Left ventricle myocardium superior (tissue), 1 donor: ENCODE measurements at regions not wholly inside any gene's neighbourhood (a gene's known extent, or its start where the extent isn't known, plus 50 kb on each side); places are given as distances from the start of the nearest gene placed in this dataset.

ENCODE experiments used
- ATAC-seq: fragments of 200-7000 bp; cut with Tn5 transposase; one replicate; pipeline ENCODE4 v1.9.1; 2020; ENCODE audit warnings: mild to moderate bottlenecking, moderate library complexity
- DNase-seq: peaks from one replicate; pipeline ENCODE4 v3.0.0-alpha.2; 2020
- intact Hi-C: fragments of 100-400 bp; cut with micrococcal nuclease; formaldehyde crosslinking; loops from one replicate; pipeline ENCODE4 v1.11.0; 2022
- donor health status: DM: no; HTN: yes; CAD: no; lungs with severe emphysema.

DNA sequence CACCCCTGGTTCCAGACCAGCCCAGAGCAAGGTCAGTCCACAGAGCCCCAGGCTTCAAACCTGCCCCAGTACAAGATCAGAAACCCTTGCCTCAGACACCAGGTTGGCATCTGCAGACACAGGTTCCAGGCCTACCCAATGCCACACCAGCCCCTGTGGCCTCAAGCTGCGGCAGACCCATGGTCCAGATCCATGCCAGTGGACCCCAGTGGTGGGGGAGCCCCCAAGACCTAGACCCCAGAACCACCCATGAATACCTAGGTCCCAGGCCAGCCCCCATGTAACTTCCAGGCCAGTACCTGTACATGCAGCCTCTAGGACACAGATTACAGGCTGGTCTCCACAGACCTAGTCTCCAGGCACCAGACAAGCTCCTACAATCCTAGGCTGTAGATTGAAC lies 1019.3 kb downstream of the JRKL start:
- DNase-seq (no peak), ATAC-seq (no peak)
- intact Hi-C loops: no loop called here

DNA sequence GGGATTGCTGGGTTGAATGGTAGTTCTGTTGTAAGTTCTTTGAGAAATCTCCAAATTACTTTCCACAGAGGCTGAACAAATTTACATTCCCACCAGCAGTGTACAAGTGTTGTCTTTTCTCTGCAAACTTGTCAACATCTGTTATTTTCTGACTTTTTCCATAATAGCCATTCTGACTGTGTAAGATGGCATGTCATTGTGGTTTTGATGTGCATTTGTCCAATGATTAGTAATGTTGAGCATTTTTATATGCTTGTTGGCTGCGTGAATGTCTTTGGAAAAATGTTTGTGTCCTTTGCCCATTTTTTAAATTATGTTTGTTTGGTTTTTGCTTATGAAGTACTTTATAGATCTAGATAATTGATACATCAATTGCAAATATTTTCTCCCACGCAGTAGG lies 1025.0 kb downstream of the JRKL start:
- intact Hi-C loops: no loop called here
- ATAC-seq (no peak), DNase-seq (no peak)

GRCh38 chr11:97419729-97420128 lies 1029.9 kb downstream of the JRKL start:
- no peak for DNase-seq
- ATAC-seq: no peak
- intact Hi-C loops: no loop called here

DNA sequence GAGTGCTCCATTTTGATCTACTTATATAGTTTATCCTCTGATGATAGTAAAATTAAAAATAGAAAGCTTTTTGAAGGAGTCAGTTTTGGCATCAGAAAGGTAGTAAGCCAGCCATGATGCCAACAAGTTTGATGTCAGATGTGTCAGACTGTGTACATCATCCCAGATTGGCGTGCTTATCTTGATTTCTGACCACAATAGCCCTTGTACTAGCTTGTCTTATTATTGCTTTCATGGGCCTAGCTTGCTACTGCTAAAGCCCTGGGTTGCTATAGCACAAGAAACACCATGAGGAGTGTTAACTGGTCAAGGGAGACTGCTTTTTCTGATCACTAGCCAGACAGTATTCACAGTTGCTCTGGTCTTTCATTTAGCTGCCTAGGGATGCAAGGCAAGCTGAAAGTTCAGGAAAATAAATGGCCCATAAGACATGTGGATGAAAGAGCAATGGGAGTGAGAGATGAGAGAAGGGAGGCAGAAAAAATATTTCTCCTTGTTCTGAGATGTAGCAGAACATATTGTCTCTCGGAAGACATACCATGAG lies 1038.5 kb downstream of the JRKL start:
- DNase-seq (no peak), ATAC-seq (no peak)
- intact Hi-C loops: no loop called here

DNA sequence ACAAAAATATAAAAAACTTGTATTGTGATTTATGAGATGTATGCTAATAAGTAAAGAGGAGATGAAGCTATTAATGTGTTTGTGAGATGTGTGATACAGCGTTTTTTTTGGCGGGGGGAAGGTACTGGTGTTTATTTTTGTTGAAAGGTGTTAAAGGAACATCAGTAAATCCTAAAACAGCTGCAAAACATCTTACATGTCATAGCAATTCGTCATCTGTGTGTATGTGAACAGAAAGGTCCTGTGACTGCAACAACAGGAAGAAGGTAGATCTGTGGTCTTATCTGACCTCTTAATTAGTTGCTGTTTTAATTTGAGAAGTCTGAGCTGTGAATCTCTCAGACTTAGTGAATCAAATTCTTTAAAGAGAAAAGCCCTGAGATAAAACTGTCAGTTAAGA lies 1041.1 kb downstream of the JRKL start:
- intact Hi-C loops: no loop called here
- no peak for ATAC-seq
- no peak for DNase-seq

- ATAC-seq (no peak), DNase-seq (no peak)
- intact Hi-C loops: no loop called here
Measured at GRCh38 chr11:97432926-97433325, 1043.1 kb downstream of the JRKL start.

GRCh38 chr11:97445561-97445960 lies 1055.7 kb downstream of the JRKL start:
- intact Hi-C loops: no loop called here
- ATAC-seq: peak; percentile 79
- DNase-seq: no peak

DNA sequence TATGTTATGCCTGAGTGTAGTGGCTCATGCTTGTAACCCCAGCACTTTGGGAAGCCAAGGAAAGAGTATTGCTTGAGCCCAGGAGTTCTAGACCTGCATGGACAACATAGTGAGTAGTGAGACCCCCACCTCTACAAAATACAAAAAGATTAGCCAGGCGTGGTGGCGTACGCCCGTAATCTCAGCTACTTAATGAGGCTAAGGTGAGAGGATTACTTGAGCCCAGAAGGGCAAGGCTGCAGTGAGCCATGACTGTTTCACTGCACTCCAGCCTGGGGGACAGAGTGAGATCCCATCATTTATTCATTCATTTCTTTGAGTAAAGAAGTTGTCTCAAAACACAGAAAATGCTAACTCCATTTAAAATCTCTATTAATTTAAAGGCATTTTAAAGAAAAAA lies 1061.6 kb downstream of the JRKL start:
- ATAC-seq: no peak
- intact Hi-C loops: no loop called here
- no peak for DNase-seq

GRCh38 chr11:97454988-97455387 lies 1065.2 kb downstream of the JRKL start:
- ATAC-seq: no peak
- no peak for DNase-seq
- intact Hi-C loops: no loop called here

DNA sequence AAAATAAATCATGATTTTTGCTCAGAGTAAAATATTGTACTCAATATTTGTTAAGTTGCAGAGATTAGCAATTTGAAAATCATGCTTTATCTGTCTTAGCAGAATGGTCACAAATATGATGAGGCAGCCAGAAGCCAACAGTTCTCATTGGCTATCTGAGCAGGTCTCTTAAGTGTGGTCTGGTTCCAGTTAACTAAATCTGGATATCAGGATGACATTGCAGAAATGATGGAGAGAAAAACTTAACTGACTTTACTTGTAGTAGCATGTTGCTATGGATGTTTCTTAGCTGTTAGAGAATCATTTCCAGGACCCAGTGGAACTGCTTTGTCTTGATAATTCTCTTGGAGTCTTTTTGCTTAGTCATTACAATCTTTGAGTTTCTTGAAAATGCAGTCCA lies 1070.3 kb downstream of the JRKL start:
- ATAC-seq: no peak
- intact Hi-C loops: no loop called here

GRCh38 chr11:97461044-97461880 lies 1071.4 kb downstream of the JRKL start:
- DNase-seq (no peak), ATAC-seq (no peak)
- intact Hi-C loops: no loop called here

More for the DNA sequence above, 1070.3 kb downstream of the JRKL start:
- no peak for DNase-seq

GRCh38 chr11:97461934-97462333 lies 1072.1 kb downstream of the JRKL start:
- intact Hi-C loops: no loop called here
- DNase-seq (no peak), ATAC-seq (no peak)

DNA sequence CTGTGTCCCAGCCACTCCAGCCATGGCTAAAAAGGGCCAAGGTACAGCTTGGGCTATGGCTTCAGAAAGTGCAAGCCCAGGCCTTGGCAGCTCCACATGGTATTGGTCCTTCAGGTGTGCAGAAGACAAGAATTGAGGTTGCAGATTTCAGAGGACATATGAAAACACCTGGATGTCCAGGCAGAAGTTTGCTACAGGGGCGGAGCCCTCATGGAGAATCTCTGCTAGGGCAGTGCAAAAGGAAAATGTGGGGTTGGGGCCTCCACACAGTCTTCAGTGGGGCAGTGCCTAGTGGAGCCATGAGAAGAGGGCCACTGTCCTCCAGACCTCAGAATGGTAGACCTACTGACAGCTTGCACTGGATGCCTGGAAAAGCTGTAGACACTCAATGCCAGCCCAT lies 1074.1 kb downstream of the JRKL start:
- ATAC-seq: no peak
- intact Hi-C loops: no loop called here
- DNase-seq: no peak

DNA sequence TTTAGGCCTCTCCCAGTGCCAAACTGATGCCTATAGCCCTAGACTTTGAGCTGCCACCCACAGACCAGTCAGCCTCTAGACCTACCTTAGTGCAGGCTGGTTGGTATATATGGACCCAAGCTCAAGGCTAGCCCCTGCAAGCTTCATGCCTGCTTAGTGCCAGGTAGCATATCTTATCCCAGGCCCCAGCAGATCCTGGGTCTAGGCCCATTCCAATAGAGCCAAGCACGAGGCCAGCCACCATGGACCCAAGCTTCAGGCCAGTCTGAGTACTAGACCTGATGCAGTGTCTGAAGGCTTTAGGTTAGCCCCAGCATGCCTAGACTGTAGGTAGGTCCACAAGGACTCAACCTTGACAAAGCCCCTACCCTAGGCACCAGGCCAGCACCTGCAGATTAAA lies 1081.7 kb downstream of the JRKL start:
- intact Hi-C loops: no loop called here
- ATAC-seq (no peak), DNase-seq (no peak)

- ATAC-seq (no peak), DNase-seq (no peak)
- intact Hi-C loops: no loop called here
Measured at GRCh38 chr11:97487387-97487786, 1097.6 kb downstream of the JRKL start.

GRCh38 chr11:97498891-97499290 lies 1109.1 kb downstream of the JRKL start:
- no peak for ATAC-seq
- no peak for DNase-seq
- intact Hi-C loops: no loop called here

DNA sequence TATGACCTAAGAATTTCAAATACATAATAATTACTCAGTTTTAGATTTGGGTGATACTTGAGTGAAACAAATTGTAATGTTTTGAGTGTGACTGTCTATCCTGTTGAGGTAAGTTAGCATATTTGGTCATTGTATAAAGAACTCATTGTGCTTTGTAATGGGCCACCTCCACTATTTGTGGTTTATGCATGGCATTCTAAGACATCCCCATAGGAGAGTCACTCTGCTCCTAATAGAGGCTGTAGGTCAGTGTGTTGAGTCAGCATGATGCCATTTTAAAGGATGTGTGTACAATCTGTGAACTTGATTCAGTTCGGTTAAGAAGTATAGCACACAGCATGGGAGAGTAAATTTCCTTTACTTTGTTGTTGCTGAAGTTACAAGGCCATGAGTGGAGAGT lies 1112.4 kb downstream of the JRKL start:
- no peak for DNase-seq
- no peak for ATAC-seq
- intact Hi-C loops: no loop called here

DNA sequence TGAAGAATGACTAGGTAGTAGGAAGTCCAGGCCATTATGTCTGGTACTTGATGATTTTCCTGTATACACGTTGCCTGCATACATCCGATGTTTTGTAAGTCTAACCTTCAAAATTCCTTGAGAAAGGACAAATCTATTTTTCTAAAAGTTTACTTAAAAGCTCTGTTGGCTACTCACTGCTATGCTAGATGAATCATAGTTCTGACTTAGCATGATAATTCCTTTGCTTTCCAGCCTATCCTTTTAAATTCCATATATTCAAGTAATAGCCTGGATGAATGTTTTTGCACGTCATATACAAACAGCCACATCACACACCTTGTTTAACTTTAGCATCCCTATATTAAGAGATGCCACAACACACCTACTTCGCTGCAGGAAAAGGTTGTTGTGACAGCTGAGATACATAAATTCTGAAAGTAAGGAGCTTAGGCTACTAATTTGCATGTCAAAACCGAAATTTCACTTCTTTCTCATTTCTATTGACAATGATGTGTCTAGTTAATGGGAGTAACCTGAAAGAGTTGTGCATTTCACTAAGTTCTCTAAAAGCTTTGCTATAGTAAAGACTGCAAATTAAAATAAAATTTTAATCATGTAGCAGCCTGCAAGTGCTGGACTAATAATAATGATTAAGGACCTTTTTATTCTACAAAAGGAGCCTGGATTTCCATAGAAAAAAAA lies 1116.4 kb downstream of the JRKL start:
- intact Hi-C loops: no loop called here
- no peak for ATAC-seq

DNA sequence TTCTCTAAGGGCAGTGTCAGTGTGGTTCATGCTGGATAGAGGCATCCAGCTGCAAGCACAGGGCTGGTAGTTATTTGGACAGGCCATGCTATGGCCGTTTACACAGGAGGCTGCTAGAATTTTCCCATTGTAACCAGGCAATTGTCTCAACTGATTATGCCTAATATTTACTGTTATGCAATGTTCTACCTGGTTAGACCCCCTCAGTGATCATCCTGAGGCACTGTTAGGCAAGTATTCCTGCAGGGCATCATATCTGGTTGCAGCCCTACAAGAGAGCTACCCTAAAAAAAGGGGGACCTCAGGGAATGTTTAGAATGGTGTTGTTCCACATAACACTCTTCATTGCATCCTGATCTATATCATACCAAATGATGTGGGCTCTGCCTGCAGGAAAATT lies 1124.6 kb downstream of the JRKL start:
- intact Hi-C loops: no loop called here
- ATAC-seq (no peak), DNase-seq (no peak)

More for the DNA sequence above, 1116.4 kb downstream of the JRKL start:
- no peak for DNase-seq

GRCh38 chr11:97516688-97517087 lies 1126.9 kb downstream of the JRKL start:
- DNase-seq (no peak), ATAC-seq (no peak)
- intact Hi-C loops: no loop called here

DNA sequence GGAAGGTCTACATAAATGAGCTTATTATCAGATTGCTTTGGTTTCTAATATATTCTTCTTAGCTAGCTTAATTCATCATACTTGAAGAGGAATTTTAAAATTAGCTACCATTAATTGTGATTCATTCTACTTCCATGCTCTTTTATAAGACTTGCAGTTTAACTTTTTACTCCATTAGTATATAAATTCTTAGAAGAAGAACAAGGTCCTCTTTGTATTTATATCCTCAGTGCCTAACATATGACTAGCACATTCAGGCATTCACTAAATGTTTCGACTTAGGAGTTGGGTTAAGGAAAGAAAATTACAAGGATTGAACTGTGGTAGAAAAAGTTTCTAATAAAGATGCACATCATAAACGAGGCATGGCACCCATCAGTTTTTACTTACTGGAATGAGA lies 1135.5 kb downstream of the JRKL start:
- DNase-seq (no peak), ATAC-seq (no peak)
- intact Hi-C loops: no loop called here
